Upper lobe of left lung (tissue), 4 donors: ENCODE measurements at regions not wholly inside any gene's neighbourhood (a gene's known extent, or its start where the extent isn't known, plus 50 kb on each side); places are given as distances from the start of the nearest gene placed in this dataset.

Experiments used
- CTCF ChIP-seq, 6 experiments: fragments of 450-650 bp in 4 of 6; fragments of 200-600 bp in 2 of 6; sonication (generic) in 2 of 6; IDR thresholded peaks; one replicate each; pipeline ENCODE4 v1.5.1; 2016 to 2019; ENCODE audit warnings: antibody characterized with exemption in 6 of 6
- EP300 ChIP-seq, 4 donors: sonication (generic); formaldehyde crosslinking; IDR thresholded peaks; one replicate each; pipeline ENCODE4 v1.5.1; 2017; ENCODE audit warnings: antibody characterized with exemption in 4 of 4, control low read depth in 2 of 4
- POLR2A ChIP-seq, 4 donors: fragments of 450-650 bp; IDR thresholded peaks; one replicate each; pipeline ENCODE4 v1.5.1; 2016 to 2017; ENCODE audit warnings: antibody characterized with exemption in 4 of 4, mild to moderate bottlenecking in 2 of 4

GRCh38 chr6:99816795-99817194, 177.2 kb downstream of the MCHR2 start:
- TF ChIP-seq CTCF (IDR thresholded peaks at IDR 0.05) (no peak), EP300 (IDR thresholded peaks at IDR 0.05) (no peak), POLR2A (IDR thresholded peaks at IDR 0.05) (no peak)
